ENCODE measurements at regions not wholly inside any gene's neighbourhood (a gene's known extent, or its start where the extent isn't known, plus 50 kb on each side); places are given as distances from the start of the nearest gene placed in this dataset.

DNA sequence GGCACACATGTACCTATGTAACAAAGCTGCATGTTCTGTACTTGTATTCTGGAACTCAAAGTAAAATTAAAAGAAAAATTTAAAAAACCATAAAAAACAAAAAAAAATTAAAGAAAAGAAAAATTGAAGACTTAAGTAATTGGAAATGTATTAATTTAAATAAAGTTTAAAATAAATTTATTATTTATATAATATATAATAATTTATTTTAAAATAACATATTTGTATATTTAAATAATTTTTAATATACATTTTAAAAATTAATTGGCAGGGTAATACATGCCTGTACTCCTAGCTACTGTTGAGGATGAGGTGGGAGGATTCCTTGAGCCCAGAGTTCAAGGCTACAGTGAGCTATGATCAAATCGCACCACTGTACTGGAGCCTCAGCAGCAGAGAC, 1830.6 kb upstream of the CELF4 start:
- DNase-seq, result no peak

DNA sequence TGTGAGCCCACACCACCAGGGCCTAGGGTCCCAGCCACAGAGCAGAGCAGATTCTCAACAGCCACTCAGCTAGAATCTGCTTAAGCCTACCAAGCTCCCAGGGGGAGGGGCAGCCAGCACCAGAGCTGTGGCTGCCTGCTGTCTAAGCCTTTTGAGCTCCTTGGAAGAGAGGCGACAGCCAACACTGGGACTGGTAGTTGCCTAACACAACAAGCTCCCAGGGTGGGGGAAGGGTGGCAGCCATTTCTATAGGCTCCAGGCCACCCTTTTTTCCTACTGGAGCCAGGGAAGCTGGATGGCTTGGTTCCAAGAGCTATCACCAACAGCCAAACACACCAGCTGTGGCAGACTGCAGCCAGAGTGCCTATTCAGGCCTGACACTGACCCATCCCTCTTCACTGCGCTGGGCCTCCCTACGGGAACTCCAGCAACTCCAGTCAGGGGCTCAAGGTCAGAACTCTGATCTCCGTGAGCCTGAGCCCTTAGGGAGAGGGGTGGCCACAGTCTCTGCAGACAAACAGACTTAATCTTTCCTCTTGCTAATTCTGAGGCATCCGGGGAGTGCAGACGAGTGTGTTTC, 1824.3 kb upstream of the CELF4 start:
- no peak for DNase-seq

DNA sequence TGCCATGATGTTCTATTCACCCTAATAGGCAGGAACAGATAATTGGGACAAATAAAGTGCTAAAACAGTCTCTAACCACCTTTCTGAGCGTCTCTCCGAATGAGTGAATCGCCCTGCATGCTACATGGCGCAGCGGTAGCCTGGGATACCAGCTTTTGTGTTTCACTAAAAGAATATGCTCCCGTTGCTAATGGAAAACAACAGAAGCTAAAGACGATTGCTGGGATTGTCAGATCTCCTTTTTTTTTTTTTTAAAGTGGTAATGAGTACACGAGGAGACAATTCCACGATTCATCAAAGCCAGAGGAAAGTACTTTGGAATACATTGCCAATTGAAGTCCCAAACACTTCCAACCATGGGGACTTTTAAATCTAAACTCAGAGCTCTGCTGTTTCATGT, 1815.3 kb upstream of the CELF4 start:
- DNase-seq, result no peak

DNA sequence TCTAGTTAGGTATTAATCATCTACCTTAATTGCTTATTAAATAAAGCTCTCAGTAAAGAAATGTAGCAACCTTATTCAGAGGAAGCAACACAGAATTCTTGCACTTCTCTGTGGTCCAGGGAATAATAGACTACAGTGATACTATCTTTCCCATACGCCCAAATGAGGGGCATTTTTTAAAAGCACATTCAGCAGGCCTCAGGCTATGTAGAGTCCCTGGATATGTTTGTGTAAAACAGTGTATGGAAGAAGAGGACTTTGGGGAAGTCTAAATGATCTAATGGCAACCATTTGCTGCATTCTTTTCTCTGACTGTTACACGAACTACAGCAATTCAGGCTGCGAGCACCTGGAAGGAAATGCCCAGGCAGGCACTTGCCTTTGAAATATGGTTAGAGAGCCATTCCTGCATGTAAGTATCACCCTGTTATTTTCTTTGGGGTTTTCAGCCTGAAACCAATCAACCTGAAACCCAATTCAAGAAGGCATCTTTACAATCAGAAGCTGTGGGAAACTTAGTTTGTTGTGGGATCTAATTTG, 1814.7 kb upstream of the CELF4 start:
- no peak for DNase-seq

DNA sequence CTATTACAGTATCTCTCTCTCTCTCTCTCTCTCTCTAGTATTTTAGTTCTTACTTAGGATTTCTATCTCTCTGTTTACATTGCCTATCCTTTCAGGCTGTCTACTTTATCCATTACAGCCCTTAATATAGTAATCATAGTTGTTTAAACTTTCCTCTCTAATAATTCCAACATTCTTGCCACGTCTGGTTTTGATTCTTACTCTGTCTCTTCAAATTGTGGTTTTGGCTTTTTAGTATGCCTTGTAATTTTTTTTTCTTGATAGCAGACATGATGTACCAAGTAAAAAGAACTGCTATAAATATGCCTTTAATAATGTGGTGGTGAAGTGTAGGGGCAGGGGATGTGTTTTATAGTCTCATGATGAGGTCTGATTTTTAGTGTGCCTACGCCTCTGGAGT, 1809.5 kb upstream of the CELF4 start:
- DNase-seq, result no peak

DNA sequence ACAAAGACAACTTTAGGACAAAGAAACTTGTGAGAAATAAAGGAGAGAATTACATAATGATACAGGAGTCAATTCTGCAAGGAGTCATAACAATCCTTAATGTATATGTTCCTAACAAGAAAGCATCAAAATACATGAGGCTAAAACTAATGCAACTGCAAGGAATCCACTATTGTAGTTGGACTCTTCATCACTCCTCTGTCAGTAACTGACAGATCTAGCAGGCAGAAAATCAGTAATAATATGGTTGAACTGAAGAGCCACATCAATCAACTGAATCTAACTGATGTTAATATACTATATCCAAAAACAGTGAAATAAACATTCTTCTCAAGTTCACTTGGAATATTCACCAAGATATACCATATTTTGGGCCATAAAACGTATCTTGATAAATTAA, 1806.4 kb upstream of the CELF4 start:
- DNase-seq, result no peak

DNA sequence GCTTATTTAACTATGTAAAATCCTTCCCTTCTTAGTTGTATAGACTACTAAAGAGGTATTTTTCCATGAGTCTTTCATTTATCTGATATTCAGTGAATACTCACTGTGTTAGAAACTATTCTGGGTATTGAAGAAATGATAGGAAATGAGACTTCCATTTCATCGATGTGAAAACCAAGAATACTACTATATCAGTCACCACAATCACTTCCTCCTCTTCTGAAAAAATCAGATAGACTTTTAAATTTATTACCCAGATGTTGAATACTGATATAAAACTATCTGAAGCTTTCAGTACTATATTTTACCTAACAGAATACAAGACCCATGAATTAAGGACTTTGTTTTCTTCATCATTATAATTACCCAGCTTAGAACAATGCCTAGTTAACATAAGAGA, 1801.1 kb upstream of the CELF4 start:
- no peak for DNase-seq

DNA sequence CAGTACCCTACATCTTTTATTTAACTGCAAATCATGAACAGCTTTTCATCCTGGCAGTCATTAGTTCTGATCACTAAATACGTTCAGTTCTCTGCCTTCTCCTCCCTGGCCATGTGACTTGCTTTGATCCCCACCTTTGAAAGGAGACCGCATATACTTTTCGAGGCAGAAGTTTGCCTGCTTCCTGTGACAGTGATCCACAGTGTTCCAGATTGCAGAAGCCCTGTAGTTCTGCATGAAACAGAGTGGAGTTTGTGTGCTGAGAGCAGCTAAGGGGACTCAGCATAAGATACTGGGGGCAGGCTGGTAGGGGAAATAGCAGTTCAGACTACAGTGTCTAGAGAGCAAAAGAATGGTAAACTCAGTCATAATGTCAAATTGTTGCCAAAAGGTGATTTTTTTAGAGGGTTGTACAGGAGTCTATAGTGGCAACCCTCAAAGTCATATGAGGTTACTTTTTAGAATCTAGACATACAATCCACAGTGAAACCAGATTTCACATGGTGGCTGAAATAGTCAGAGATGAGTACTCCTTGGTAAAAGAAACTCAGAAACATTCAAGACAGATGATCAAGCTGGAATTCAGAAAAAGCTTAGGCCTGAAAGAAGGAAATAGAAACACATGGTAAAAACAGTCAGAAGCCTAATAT, 1800.4 kb upstream of the CELF4 start:
- no peak for DNase-seq

DNA sequence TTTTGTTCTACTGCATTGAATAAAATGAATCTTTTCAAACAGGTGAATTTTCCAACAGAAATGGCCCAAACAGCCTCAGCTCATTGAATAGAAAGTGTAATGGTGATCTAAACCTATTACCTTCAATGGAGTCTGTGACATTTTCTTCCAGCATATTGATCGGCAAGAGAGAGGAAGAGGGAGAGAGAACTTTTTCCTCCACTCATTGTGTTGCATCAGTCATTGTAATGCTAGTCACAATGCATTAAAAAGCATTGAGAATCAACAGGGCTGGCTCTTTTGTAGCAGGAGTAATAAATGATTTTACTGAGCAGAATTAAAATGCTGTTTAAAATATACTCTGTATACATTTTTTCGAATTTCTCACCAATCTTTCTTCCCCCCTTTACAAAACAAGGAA, 1794.5 kb upstream of the CELF4 start:
- DNase-seq, result no peak

DNA sequence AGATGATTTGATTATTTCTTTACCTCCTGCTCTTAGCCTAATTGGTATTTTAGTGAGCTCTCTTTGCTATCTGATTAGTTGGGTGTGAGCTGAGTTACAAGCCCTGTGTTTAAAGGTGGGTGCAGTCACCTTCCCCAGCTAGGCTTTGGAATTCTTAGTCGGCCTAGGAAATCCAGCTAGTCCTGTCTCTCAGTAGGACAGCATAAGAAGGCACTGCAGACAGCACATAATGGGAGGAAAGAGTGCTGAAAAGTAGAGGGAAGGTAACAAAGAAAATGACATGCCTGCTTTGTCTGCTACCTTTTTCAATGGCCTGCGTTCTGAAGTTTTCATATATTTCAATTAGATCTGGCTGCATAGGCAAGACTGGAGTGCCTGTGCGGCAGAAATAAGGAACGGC, 1794.0 kb upstream of the CELF4 start:
- no peak for DNase-seq

DNA sequence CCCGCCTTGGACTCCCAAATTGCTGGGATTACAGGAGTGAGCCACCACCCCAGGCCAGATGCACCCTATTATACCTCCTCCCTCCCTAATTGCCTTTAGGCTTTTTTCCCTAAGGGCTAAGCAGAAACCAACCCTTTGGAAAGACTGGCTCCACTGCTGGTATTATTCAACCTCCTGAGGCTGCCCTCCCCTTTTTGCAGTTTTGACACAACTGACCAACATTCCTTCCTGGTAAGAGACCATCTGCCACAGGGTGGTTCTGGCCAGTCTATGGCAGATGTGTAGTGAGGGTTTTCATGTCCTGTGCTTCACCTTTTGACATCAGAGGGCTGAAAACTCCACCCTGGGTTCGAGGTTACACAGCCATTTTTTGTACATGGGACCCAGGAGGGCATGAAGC, 1785.3 kb upstream of the CELF4 start:
- no peak for DNase-seq

DNA sequence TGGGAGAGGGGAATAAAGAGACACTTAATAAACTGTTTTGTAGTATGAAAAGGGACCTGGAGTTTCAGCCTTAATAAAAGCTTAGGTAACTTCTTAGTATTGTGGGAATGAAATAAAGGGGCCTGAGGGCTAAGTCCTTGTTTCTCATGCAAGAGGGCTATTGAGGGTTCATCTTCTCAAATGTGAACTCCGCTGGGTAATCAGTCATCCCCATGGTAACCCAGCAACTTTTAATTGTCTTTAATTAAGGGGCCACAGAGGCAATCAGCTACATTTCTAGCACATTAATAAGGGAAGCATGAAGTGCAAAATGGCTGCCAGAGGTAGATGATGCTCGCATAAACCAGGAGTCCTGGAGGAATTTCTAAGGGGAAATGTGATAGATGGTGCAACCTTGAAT, 1784.2 kb upstream of the CELF4 start:
- DNase-seq, result no peak

DNA sequence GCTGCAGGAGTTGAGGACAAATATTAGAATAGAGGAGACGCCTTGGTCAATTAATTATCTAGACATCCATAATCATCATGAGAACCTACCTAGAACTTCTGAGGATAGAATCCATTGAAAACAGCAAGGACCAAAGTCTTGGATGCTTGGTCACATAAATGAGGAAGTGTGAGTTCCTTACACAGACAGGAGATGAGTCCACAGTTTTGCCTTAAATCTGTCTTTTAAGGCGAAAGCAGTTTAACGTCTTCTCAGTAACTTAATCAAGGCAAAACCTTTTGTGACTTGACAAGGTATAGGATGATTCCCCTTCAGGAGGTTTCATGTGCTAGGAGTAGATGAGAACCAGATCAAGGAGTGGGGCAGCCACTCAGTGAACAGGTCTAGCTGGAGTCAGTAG, 1783.2 kb upstream of the CELF4 start:
- no peak for DNase-seq

DNA sequence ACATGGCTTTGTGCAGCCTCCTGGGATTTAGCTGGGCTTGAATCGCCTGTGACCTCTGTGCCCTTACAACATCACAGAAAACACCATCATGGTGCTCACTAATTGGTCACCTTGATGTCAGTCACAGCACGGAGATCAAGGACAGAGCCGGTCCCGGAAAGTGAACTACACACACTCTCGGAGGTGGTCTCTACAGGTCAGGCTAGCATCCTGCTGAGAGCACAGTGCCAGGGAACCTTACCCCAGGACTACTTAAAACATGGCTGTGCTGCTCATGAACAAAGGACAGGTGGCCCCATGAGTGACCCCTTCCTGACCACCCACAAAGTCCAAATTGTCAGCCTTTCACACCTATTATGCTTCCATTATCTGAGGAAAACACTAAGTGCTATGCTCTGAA, 1782.1 kb upstream of the CELF4 start:
- DNase-seq, result no peak

DNA sequence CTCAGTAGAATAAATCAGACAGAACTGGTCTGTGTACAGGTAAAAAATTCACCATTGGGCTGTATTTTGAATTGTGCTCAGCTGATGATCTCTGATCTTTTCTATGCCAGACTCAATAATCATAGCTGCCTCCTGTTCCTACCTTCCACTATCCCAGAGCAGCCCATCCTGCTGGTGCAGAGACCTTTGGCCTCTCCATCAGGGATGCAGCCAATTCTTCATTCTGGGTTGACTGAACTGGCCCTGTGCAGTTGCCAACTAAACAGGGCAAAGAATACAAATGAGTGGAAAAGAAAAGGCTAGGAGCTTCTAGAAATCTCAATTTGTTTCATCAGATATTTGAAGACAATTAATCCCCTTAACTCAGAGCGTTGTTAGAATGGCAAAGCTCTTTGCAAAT, 1781.3 kb upstream of the CELF4 start:
- no peak for DNase-seq

DNA sequence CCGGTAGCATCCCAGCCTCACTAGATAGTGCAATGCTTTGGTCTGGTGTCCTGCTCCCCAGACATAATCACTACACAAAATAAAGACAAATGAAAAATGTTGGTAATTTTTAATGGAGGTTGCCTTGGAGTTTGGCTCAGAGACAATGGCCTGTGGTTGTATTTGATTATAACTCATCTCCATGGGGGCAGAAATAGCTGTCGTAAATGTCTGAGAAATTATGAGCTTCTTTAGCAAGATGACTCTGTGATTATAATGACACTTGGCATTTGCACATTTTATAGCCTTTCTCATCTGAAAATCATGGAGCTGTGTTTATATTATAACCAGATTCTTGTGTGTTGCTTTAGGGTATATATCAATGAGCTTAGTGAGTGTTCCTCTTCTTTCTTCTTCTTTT, 1779.7 kb upstream of the CELF4 start:
- DNase-seq, result no peak

DNA sequence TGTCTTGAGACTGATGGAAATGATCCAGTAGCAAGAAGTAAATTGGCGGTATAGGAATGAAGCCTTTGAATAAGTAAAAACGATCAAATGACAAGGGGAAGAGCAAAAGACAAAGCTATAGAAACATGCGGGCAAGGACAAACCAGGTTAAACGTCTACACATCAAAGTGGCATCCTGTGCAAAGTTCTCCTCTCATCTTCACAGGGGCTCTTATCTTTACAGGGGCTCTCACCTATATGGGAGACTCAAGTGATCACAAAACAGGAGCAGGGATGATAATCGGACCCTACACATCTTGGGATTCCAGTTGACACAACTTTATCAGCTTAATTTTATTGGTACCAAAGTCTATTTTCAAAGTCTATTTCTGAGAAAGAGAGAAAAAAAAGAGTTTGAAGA, 1778.9 kb upstream of the CELF4 start:
- DNase-seq, result no peak

DNA sequence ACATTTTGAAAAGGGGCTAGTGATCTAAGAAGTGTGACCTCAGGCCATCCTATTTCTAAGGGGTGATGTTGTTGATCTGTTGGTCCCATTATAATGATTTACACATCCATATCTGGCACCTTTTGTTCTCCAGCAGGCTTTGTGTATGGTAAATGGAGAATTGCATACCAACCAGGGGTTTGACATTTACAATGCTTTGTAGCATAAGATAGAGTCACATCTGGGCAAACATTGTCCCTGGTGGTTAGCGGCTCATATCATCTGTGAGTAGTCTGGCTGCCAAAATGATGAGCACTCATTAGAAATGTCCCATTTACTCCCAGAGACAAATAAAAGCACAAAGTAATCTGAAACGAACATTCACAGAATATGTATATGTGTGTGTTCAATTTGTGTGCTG, 1775.5 kb upstream of the CELF4 start:
- no peak for DNase-seq

DNA sequence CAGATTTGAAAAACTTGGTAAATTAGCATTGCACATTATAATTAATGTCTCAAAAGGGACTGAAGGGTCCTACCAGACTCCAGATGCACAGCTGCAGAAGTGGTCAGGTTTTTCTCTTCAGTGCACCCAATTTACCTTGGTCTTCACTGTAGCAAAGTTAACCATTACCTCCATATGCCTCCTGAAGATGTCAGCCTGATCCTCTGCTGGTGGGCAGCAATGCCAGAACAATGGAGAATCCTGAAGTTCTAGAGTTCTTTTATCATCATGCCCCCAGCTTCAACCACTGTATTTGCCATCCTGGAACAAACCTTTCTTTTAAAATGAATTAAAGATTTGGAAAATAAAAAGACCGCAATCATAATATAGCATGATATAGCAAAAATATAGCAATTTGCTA, 1774.8 kb upstream of the CELF4 start:
- no peak for DNase-seq

DNA sequence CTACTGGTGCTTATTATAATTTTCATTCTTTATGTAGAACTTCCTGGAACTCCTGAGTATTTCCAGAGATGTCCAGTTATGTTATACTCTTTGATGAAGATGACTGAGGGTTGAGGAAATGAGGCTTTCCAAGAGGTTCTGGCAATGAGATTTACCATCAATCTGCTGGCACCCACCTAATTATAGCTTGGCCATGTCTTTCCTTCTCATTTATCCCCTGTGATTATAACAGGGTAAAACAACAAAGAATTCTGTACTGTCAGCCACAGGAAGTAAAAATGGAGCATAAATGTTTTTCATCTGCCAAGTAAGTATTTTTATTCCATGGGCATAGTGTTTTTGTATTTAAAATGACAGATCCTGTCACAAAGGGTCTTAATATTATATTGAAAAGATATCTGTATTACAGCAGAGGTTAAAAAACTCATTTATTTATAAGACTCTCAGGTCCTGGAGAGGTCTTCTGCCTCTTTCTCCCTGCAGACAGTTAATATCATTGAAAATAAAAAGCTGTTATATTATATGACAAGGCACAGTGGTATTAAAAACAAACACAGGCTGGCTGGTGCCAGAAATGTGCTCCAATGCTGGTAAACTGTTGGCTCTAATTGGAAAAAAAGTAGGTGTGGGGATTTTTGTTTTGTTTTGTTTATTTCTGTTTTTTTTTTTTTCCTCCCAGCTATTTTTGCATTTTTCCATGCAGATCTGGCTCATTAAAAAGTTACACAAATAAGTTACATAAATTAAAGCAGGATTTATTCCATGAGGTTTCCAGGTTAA, 1764.1 kb upstream of the CELF4 start:
- no peak for DNase-seq

DNA sequence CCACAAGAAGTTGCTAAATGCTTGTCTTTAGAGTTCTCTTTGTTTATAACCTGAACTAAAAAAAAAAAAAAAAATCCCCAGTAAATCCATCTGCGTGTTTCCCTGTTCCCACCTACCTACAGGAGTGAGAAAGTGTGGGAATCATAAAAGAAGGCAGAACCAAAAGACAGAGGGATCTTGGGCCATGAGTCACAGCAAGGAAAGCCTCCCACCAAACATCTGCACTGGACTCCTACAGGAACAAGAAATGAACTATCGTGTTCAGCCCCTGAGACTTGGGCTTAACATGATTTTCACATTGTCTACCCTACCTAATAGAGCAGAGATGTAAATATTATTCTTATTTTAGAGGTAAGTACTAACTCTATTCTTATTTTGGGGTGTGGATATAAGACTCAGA, 1761.2 kb upstream of the CELF4 start:
- DNase-seq, result no peak

DNA sequence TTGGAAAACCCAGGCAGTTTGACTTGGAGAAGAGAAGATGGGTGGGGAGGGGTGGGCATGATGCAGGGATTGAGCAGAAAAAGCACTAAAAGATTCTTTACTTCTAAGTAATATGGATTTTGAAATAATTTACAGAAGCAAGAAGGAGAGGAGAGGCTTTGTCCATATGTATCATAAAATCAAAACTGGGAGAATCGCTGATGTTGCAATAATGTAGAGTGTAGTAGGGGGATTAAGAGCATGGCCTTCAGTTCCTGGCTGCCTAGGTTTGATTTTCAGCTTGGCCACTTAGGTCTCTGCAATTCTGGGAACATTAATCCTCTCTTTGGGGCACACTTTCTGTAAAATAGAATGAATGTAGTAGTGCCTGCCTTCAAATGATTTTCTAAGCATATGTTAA, 1760.4 kb upstream of the CELF4 start:
- no peak for DNase-seq

DNA sequence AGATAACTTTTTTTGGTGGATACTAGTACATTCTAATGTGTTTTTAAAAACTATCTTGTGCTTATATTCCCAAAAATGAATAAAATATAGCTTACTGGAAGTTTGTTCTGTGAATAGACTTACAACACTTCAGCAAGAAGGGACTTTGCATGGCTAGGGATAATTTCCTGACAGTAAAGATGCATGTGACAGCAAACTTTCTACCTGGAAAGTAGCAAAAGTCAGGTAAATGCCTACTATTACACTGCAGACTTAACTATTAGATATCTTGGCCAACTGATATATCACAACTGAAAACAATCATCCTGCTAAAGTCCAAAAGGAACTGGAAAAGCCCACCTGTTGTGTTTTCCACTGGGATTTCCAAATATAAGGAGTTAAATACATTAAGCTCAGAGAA, 1753.5 kb upstream of the CELF4 start:
- no peak for DNase-seq

DNA sequence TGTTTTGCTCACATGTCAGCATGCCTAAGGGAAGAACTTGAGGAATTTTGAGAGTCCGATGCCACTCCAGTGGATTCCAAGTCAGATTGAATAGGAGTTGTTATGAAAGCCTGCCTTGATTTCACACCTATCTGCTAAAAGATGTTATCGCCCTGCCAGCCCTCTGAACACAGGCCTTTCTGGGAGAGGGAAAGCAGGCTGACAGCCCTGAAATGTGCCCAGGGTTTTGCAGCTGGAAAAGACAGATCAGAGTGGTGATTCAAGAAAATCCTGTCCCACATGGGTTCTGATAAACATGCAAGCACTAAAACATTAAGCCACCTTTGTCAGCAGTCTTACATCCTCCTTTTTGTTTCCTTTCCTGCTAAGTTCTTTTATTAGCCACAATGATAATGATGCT, 1752.9 kb upstream of the CELF4 start:
- no peak for DNase-seq

Measured in hindlimb muscle (tissue), 1 donor.